Femur (tissue), 1 donor: ENCODE measurements at regions not wholly inside any gene's neighbourhood (a gene's known extent, or its start where the extent isn't known, plus 50 kb on each side); places are given as distances from the start of the nearest gene placed in this dataset.
"Not testable (repeated sequence)": the region's sequence is repeated elsewhere in the genome, so short reads cannot be mapped to it uniquely, and the experiment has no call there.

ENCODE experiments used
- DNase-seq: peaks from one replicate; pipeline ENCODE4 v3.0.0-alpha.2; 2017

GRCh38 chr9:41075671-41076070 is 52.8 kb downstream of the FOXD4L6 start:
- DNase-seq, result not testable (repeated sequence)

GRCh38 chr9:41074356-41074942 is 54.0 kb downstream of the FOXD4L6 start:
- DNase-seq, result peak; percentile 38

- DNase-seq, result not testable (repeated sequence)
Measured at GRCh38 chr9:41073471-41074243, 54.8 kb downstream of the FOXD4L6 start.

GRCh38 chr9:41064125-41064795 is 64.2 kb downstream of the FOXD4L6 start:
- not testable (repeated sequence) for DNase-seq

- not testable (repeated sequence) for DNase-seq
Measured at GRCh38 chr9:41063243-41063642, 65.2 kb downstream of the FOXD4L6 start.

GRCh38 chr9:41059603-41060002 is 68.9 kb downstream of the FOXD4L6 start:
- not testable (repeated sequence) for DNase-seq

- not testable (repeated sequence) for DNase-seq
Measured at GRCh38 chr9:41053666-41054363, 74.7 kb downstream of the FOXD4L6 start.

- DNase-seq, result not testable (repeated sequence)
Measured at GRCh38 chr9:41048672-41049071, 79.8 kb downstream of the FOXD4L6 start.

- DNase-seq, result not testable (repeated sequence)
Measured at GRCh38 chr9:41047792-41048191, 80.7 kb downstream of the FOXD4L6 start.

GRCh38 chr9:41044930-41045329 is 83.6 kb downstream of the FOXD4L6 start:
- not testable (repeated sequence) for DNase-seq

- not testable (repeated sequence) for DNase-seq
Measured at GRCh38 chr9:41043433-41043832, 85.0 kb downstream of the FOXD4L6 start.

GRCh38 chr9:41042111-41042510 is 86.4 kb downstream of the FOXD4L6 start:
- not testable (repeated sequence) for DNase-seq

- DNase-seq, result not testable (repeated sequence)
Measured at GRCh38 chr9:41040705-41041342, 87.7 kb downstream of the FOXD4L6 start.

GRCh38 chr9:41035276-41035675 is 93.2 kb downstream of the FOXD4L6 start:
- DNase-seq, result not testable (repeated sequence)

GRCh38 chr9:41034699-41035197 is 93.7 kb downstream of the FOXD4L6 start:
- DNase-seq, result not testable (repeated sequence)

GRCh38 chr9:41033877-41034276 is 94.6 kb downstream of the FOXD4L6 start:
- not testable (repeated sequence) for DNase-seq

- DNase-seq, result not testable (repeated sequence)
Measured at GRCh38 chr9:41033360-41033759, 95.1 kb downstream of the FOXD4L6 start.

- not testable (repeated sequence) for DNase-seq
Measured at GRCh38 chr9:41026912-41027676, 101.4 kb downstream of the FOXD4L6 start.

GRCh38 chr9:41022365-41022764 is 106.1 kb downstream of the FOXD4L6 start:
- DNase-seq, result not testable (repeated sequence)

- not testable (repeated sequence) for DNase-seq
Measured at GRCh38 chr9:41019858-41020562, 108.5 kb downstream of the FOXD4L6 start.

GRCh38 chr9:41018948-41019347 is 109.5 kb downstream of the FOXD4L6 start:
- not testable (repeated sequence) for DNase-seq
